ES-I3 (cell line): ENCODE measurements at regions not wholly inside any gene's neighbourhood (a gene's known extent, or its start where the extent isn't known, plus 50 kb on each side); places are given as distances from the start of the nearest gene placed in this dataset.

ENCODE experiments used
- H3K36me3 ChIP-seq: 2 replicates; pipeline ENCODE4 v1.6.1; 2013; ENCODE audit warnings: mild to moderate bottlenecking, low read length, control low read depth, moderate library complexity; ENCODE audit not compliant: insufficient read depth
- H3K4me1 ChIP-seq: 2 replicates; pipeline ENCODE4 v1.6.1; 2013; ENCODE audit warnings: mild to moderate bottlenecking, control low read depth, low read length; ENCODE audit not compliant: insufficient read depth
- H3K9ac ChIP-seq: 2 replicates; pipeline ENCODE4 v1.6.1; 2013; ENCODE audit warnings: low read depth, mild to moderate bottlenecking, low read length, moderate library complexity
- H3K9me3 ChIP-seq: 2 replicates; pipeline ENCODE4 v1.6.1; 2013; ENCODE audit warnings: mild to moderate bottlenecking, low read length, moderate library complexity; ENCODE audit not compliant: control insufficient read depth, insufficient read depth

GRCh38 chr1:14482784-14483450 is 115.6 kb upstream of the KAZN start:
- Histone ChIP-seq H3K9me3 (no peaks in the 10 kb centered on the region), H3K36me3 (no peaks in the 10 kb centered on the region), H3K4me1 (no peaks in the 10 kb centered on the region), H3K9ac (no peak overlapping the region)

GRCh38 chr1:14485285-14485684 is 113.2 kb upstream of the KAZN start:
- Histone ChIP-seq H3K9me3 (no peaks in the 10 kb centered on the region), H3K4me1 (no peaks in the 10 kb centered on the region), H3K36me3 (no peaks in the 10 kb centered on the region), H3K9ac (no peak overlapping the region)

- Histone ChIP-seq H3K9ac (no peak overlapping the region), H3K9me3 (no peaks in the 10 kb centered on the region), H3K36me3 (no peaks in the 10 kb centered on the region), H3K4me1 (no peaks in the 10 kb centered on the region)
Observed at GRCh38 chr1:14486401-14487201, 111.9 kb upstream of the KAZN start.

GRCh38 chr1:14487671-14488070 is 110.8 kb upstream of the KAZN start:
- no peak overlapping the region for H3K9ac ChIP-seq

GRCh38 chr1:14494911-14495310 is 103.6 kb upstream of the KAZN start:
- no peaks in the 10 kb centered on the region for H3K4me1 ChIP-seq
- H3K36me3 ChIP-seq = no peaks in the 10 kb centered on the region
- H3K9ac ChIP-seq = no peak overlapping the region
- H3K9me3 ChIP-seq = no peaks in the 10 kb centered on the region

More at GRCh38 chr1:14487671-14488070, 110.8 kb upstream of the KAZN start:
- H3K9me3 ChIP-seq = no peaks in the 10 kb centered on the region
- H3K36me3 ChIP-seq = no peaks in the 10 kb centered on the region
- no peaks in the 10 kb centered on the region for H3K4me1 ChIP-seq

- no peak overlapping the region for H3K9ac ChIP-seq
- H3K36me3 ChIP-seq = no peaks in the 10 kb centered on the region
- no peaks in the 10 kb centered on the region for H3K4me1 ChIP-seq
- H3K9me3 ChIP-seq = no peaks in the 10 kb centered on the region
Observed at GRCh38 chr1:14495381-14495780, 103.1 kb upstream of the KAZN start.

- no peaks in the 10 kb centered on the region for H3K36me3 ChIP-seq
- no peaks in the 10 kb centered on the region for H3K9me3 ChIP-seq
- H3K9ac ChIP-seq = no peak overlapping the region
- H3K4me1 ChIP-seq = no peaks in the 10 kb centered on the region
Observed at GRCh38 chr1:14495996-14496395, 102.5 kb upstream of the KAZN start.

- Histone ChIP-seq H3K36me3 (no peaks in the 10 kb centered on the region), H3K9ac (no peak overlapping the region), H3K4me1 (no peaks in the 10 kb centered on the region), H3K9me3 (no peaks in the 10 kb centered on the region)
Observed at GRCh38 chr1:14498839-14499238, 99.6 kb upstream of the KAZN start.

- H3K9ac ChIP-seq = no peak overlapping the region
- no peaks in the 10 kb centered on the region for H3K36me3 ChIP-seq
- no peaks in the 10 kb centered on the region; the same call in 1 of the 2 replicates for H3K4me1 ChIP-seq
- H3K9me3 ChIP-seq = no peaks in the 10 kb centered on the region
Observed at GRCh38 chr1:14499312-14500040, 99.0 kb upstream of the KAZN start.

GRCh38 chr1:14500041-14500440 is 98.4 kb upstream of the KAZN start:
- Histone ChIP-seq H3K4me1 (no peaks in the 10 kb centered on the region; the same call in 1 of the 2 replicates), H3K36me3 (no peaks in the 10 kb centered on the region), H3K9ac (no peak overlapping the region), H3K9me3 (no peaks in the 10 kb centered on the region)

- H3K9me3 ChIP-seq = no peaks in the 10 kb centered on the region
- H3K4me1 ChIP-seq = no peaks in the 10 kb centered on the region; the same call in 1 of the 2 replicates
- H3K36me3 ChIP-seq = no peaks in the 10 kb centered on the region
- no peak overlapping the region for H3K9ac ChIP-seq
Observed at GRCh38 chr1:14500912-14501311, 97.6 kb upstream of the KAZN start.

- H3K36me3 ChIP-seq = no peaks in the 10 kb centered on the region
- no peaks in the 10 kb centered on the region for H3K9me3 ChIP-seq
- no peak overlapping the region for H3K9ac ChIP-seq
- H3K4me1 ChIP-seq = no peaks in the 10 kb centered on the region; the same call in 1 of the 2 replicates
Observed at GRCh38 chr1:14504517-14504916, 94.0 kb upstream of the KAZN start.

GRCh38 chr1:14506471-14507255 is 91.8 kb upstream of the KAZN start:
- Histone ChIP-seq H3K4me1 (peaks cover 1% of the 10 kb centered on the region; the same call in 1 of the 2 replicates), H3K9ac (no peak overlapping the region)

GRCh38 chr1:14507262-14507661 is 91.2 kb upstream of the KAZN start:
- peaks cover 7% of the 10 kb centered on the region; the same call in 1 of the 2 replicates for H3K4me1 ChIP-seq
- H3K36me3 ChIP-seq = no peaks in the 10 kb centered on the region
- no peak overlapping the region for H3K9ac ChIP-seq
- H3K9me3 ChIP-seq = no peaks in the 10 kb centered on the region

More at GRCh38 chr1:14506471-14507255, 91.8 kb upstream of the KAZN start:
- Histone ChIP-seq H3K9me3 (no peaks in the 10 kb centered on the region), H3K36me3 (no peaks in the 10 kb centered on the region)
